ENCODE measurements at regions not wholly inside any gene's neighbourhood (a gene's known extent, or its start where the extent isn't known, plus 50 kb on each side); places are given as distances from the start of the nearest gene placed in this dataset.

- H3K36me3 ChIP-seq (ENCODE audit: control insufficient read depth in 2 of 2, extremely low read depth in 1 of 2, insufficient read depth in 2 of 2, low read length in 2 of 2) = no peaks in the 10 kb centered on the region
- H3K9ac ChIP-seq (replicated peaks; ENCODE audit: extremely low read depth, insufficient read depth, low read length) = no peak overlapping the region
- POLR2A ChIA-PET = no interaction called here
- no peak overlapping the region for H3K4me3 ChIP-seq (replicated peaks in 1 of 3; ENCODE audit: insufficient read depth in 1 of 3, low read depth in 1 of 3, low read length in 3 of 3)
- no peaks in the 10 kb centered on the region for H3K27me3 ChIP-seq (ENCODE audit: control insufficient read depth in 2 of 2, insufficient read depth in 2 of 2, low read length in 2 of 2)
- H3K4me1 ChIP-seq (ENCODE audit: control insufficient read depth, extremely low read depth, insufficient read depth, low read length) = no peaks in the 10 kb centered on the region
- H4K20me1 ChIP-seq (replicated peaks; ENCODE audit: control insufficient read depth, extremely low read depth, insufficient read depth, low read length) = no peaks in the 10 kb centered on the region
- H3K9me3 ChIP-seq (replicated peaks; ENCODE audit: control insufficient read depth, insufficient read depth, low read length) = no peaks in the 10 kb centered on the region
- no TSS peak for BruUV-seq (replicated peaks)
- CTCF ChIA-PET = interaction anchor here (1.1 to 2.4 kb wide), 3 partner anchors 10 to 282 kb away, joined by 3 to 10 read pairs (median 4); no protein-coding TSS in a partner anchor
- intact Hi-C loops (cut with micrococcal nuclease) = loop anchor here (2.0 kb wide), 1 partner anchor 15 kb away; no protein-coding TSS in a partner anchor
- no peak overlapping the region for H3K27ac ChIP-seq (ENCODE audit: insufficient read depth, low read depth, low read length)
- no peak overlapping the region for H2AFZ ChIP-seq (ENCODE audit: low read depth, low read length)
- H3K9me1 ChIP-seq (replicated peaks; ENCODE audit: control insufficient read depth, extremely low read depth, insufficient read depth, low read length) = no peaks in the 10 kb centered on the region
- FAIRE-seq = no peak
- TF ChIP-seq EZH2 (IDR thresholded peaks at IDR 0.05; ENCODE audit: borderline replicate concordance, low read depth, low read length, severe bottlenecking) = no peak
- TF ChIP-seq CTCF (IDR thresholded peaks at IDR 0.05; ENCODE audit: extremely low read depth in 1 of 2, insufficient read depth in 1 of 2, low read depth in 1 of 2, low read length in 2 of 2) = no peak
- no peak for TF ChIP-seq JUN (IDR thresholded peaks at IDR 0.05; ENCODE audit: borderline replicate concordance, insufficient read depth, insufficient read length, low read depth)
- no peak for TF ChIP-seq MAX (IDR thresholded peaks at IDR 0.05; ENCODE audit: insufficient read depth, insufficient read length)
- TF ChIP-seq MYC (IDR thresholded peaks at IDR 0.05; ENCODE audit: low read depth, low read length) = no peak
- TF ChIP-seq FOS (IDR thresholded peaks at IDR 0.05; ENCODE audit: borderline replicate concordance, insufficient read depth, low read length) = no peak
- TF ChIP-seq POLR2A (IDR thresholded peaks at IDR 0.05; ENCODE audit: low read depth, low read length) = no peak
- TF ChIP-seq POLR2AphosphoS5 (IDR thresholded peaks at IDR 0.05; ENCODE audit: insufficient read depth, low read depth, low read length) = no peak
- TF ChIP-seq GATA2 (IDR thresholded peaks at IDR 0.05; ENCODE audit: insufficient read depth, insufficient read length, low read depth, low read length) = no peak
- H3K4me2 ChIP-seq (ENCODE audit: insufficient read depth, low read length) = no peak overlapping the region
- dilution Hi-C loops (cut with MboI; ENCODE audit: extremely low pct_ligation_motif_present, low sequenced_read_pairs) = no loop called here
- no peak for DNase-seq (ENCODE audit: low read depth, low spot score)
- H3K79me2 ChIP-seq (ENCODE audit: control insufficient read depth, insufficient read depth, low read length) = no peaks in the 10 kb centered on the region
These were observed 97.6 kb upstream of the DGKB start for GRCh38 chr7:15000157-15000556.
